ENCODE measurements at regions not wholly inside any gene's neighbourhood (a gene's known extent, or its start where the extent isn't known, plus 50 kb on each side); places are given as distances from the start of the nearest gene placed in this dataset.
A peak's percentile ranks its signal among the peaks of the same experiment; 100 is the strongest.

DNA sequence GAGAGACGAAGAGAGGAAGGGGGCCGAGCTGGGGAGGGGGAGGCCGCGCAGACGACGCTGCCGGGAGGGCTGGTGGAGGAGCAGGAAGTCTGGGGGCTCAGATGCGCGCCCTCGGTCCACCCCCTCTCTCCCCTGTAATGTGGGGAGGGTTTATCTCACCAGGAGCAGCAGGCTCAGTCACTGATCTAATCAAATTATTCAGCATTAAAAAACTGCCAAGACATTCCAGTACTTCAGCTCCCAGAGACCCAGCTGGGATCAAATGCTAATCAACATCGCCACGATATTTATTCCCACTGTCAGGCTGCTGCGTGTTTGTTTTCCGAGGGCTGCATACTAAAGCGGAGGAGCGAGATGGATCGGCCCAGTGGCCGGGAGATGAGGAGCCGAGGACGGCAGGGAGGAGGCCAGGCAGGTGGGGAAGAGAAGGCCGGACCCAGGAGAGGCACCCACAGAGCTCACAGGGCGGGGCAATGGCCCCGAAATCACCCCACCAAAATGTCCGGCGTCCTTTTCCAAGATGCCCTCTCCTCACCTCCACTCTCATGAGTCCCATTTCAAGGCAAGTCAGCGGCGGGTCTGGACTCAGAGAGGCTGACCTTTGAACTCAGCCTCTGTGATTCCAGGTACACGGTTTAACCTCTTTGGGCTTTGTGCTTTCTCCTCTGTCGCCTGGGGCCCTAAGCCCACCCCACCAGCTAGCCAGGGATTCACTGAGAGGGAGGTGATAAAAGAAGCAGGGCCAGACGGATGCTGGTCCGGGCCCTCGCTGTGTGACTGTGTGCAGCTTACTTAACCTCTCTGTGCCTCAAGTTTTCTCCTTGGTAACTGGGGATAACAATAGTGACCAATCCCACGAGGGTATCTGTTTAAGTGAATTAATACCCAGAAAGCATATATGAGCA is 502.1 kb downstream of the MN1 start:
- Mint-ChIP-seq H3K9me3 (no peaks in the 10 kb centered on the region), H3K4me3 (peak overlapping the region; percentile 29 to 54; a peak in 4 of 5 replicates), H3K36me3 (ENCODE audit: insufficient read depth in 1 of 3, low read depth in 3 of 3) (no peaks in the 10 kb centered on the region), H3K27ac (no peak overlapping the region), H3K4me1 (peaks cover 17 to 49% of the 10 kb centered on the region in 2 experiments), H3K27me3 (ENCODE audit: low read depth) (peaks cover 14% of the 10 kb centered on the region)
- peak overlapping the region; percentile 82 for H3K4me2 ChIP-seq (ENCODE audit: insufficient read depth, insufficient read length, low read length)
- H3K14ac ChIP-seq (ENCODE audit: insufficient read depth, low read length): no peak overlapping the region
- no peaks in the 10 kb centered on the region for H3K79me2 ChIP-seq (ENCODE audit: insufficient read depth, low read length)
- H3K18ac ChIP-seq (ENCODE audit: insufficient read length, low read depth, low read length): no peak overlapping the region
- no peaks in the 10 kb centered on the region for H3K79me1 ChIP-seq (ENCODE audit: insufficient read depth, low read depth, low read length, poor library complexity, severe bottlenecking)
- H4K5ac ChIP-seq (ENCODE audit: insufficient read length, low read depth, low read length): no peak overlapping the region
- no peak overlapping the region for H3T11ph ChIP-seq (ENCODE audit: low read length)
- H2BK120ac ChIP-seq (ENCODE audit: low read depth, low read length, poor library complexity, severe bottlenecking): no peak overlapping the region
- H3K9me3 ChIP-seq (ENCODE audit: control insufficient read depth, low read depth, low read length): no peaks in the 10 kb centered on the region
- H3K4ac ChIP-seq (ENCODE audit: low read depth, low read length): no peak overlapping the region
- no peak overlapping the region for H3K27ac ChIP-seq (ENCODE audit: insufficient read length, low read depth, low read length)
- TF ChIP-seq, protein P1, sequence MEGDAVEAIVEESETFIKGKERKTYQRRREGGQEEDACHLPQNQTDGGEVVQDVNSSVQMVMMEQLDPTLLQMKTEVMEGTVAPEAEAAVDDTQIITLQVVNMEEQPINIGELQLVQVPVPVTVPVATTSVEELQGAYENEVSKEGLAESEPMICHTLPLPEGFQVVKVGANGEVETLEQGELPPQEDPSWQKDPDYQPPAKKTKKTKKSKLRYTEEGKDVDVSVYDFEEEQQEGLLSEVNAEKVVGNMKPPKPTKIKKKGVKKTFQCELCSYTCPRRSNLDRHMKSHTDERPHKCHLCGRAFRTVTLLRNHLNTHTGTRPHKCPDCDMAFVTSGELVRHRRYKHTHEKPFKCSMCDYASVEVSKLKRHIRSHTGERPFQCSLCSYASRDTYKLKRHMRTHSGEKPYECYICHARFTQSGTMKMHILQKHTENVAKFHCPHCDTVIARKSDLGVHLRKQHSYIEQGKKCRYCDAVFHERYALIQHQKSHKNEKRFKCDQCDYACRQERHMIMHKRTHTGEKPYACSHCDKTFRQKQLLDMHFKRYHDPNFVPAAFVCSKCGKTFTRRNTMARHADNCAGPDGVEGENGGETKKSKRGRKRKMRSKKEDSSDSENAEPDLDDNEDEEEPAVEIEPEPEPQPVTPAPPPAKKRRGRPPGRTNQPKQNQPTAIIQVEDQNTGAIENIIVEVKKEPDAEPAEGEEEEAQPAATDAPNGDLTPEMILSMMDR (conservative IDR thresholded peaks at IDR 0.05): no peak
- H3K27me3 ChIP-seq (ENCODE audit: insufficient read depth, low read length): no peaks in the 10 kb centered on the region
- no peak overlapping the region for H4K8ac ChIP-seq (replicated peaks; ENCODE audit: insufficient read length, low read depth, low read length)
- no peak overlapping the region for H4K91ac ChIP-seq (ENCODE audit: insufficient read length, low read depth, low read length)
- no peak overlapping the region for H2BK15ac ChIP-seq (ENCODE audit: low read depth, low read length)
- no peak overlapping the region for H3K23ac ChIP-seq (ENCODE audit: insufficient read length, low read depth, low read length)
- no peak overlapping the region for H2BK20ac ChIP-seq (ENCODE audit: low read depth, low read length, poor library complexity, severe bottlenecking)
- H2AFZ ChIP-seq (ENCODE audit: low read length): peak overlapping the region; percentile 34
- H2BK12ac ChIP-seq (ENCODE audit: insufficient read length, low read depth, low read length): no peak overlapping the region
- H2BK5ac ChIP-seq (ENCODE audit: insufficient read length, low read length): no peak overlapping the region
- peaks cover 2% of the 10 kb centered on the region for H3K23me2 ChIP-seq (ENCODE audit: insufficient read length, low read depth, low read length, poor library complexity, severe bottlenecking)
- no peak for DNase-seq
- no peak overlapping the region for H3K9ac ChIP-seq (ENCODE audit: extremely low read depth, insufficient read length, low read length)
- no peak overlapping the region for H3K56ac ChIP-seq (ENCODE audit: insufficient read length, low read depth, low read length)
- H3K4me1 ChIP-seq (ENCODE audit: insufficient read depth, low read length): no peaks in the 10 kb centered on the region; the same call in none of the 2 replicates
- H2AK5ac ChIP-seq (ENCODE audit: insufficient read length, low read length): no peak overlapping the region
- no peaks in the 10 kb centered on the region for H4K20me1 ChIP-seq (ENCODE audit: control insufficient read depth, insufficient read depth, insufficient read length)
- WGBS (ENCODE audit: extremely low coverage, insufficient read length, low lambda C conversion rate): no CpG with 5 or more reads among the region's 33 CpGs
